GM10248 (cell line): ENCODE measurements at regions not wholly inside any gene's neighbourhood (a gene's known extent, or its start where the extent isn't known, plus 50 kb on each side); places are given as distances from the start of the nearest gene placed in this dataset.

Source experiments
- CTCF ChIA-PET: fragments of 300-600 bp; sonication (Branson Sonifier 250); formaldehyde crosslinking; extraction: SDS; loops from one replicate; lab custom pipeline; 2021; ENCODE audit warnings: antibody characterized with exemption; lab: Yijun Ruan, JAX
- POLR2A ChIA-PET: fragments of 350-650 bp; sonication (Branson Sonifier 250); formaldehyde crosslinking; extraction: SDS; loops from one replicate; lab custom pipeline; 2020; ENCODE audit warnings: antibody characterized with exemption; lab: Yijun Ruan, JAX
- DNase-seq: peaks from one replicate; pipeline ENCODE4 v3.0.0; 2012; ENCODE audit errors: extremely low spot score
- CTCF ChIP-seq: IDR thresholded peaks from 2 replicates; pipeline ENCODE4 v1.5.1; 2012; ENCODE audit warnings: mild to moderate bottlenecking, low read depth; ENCODE audit errors: extremely low read depth, missing control alignments, control extremely low read depth

- CTCF ChIA-PET: interaction anchor here (1.1 to 1.3 kb wide), 4 partner anchors 9 to 1515 kb away, joined by 3 to 5 read pairs (median 4); no protein-coding TSS in a partner anchor
- peak; percentile 59 for TF ChIP-seq CTCF
- DNase-seq: peak; percentile 43
- POLR2A ChIA-PET: no interaction called here
Observed at GRCh38 chr5:155616779-155617392, 603.3 kb downstream of the KIF4B start.

GRCh38 chr5:155619688-155620087 lies 606.1 kb downstream of the KIF4B start:
- ChIA-PET CTCF (interaction anchor here (0.7 to 1.4 kb wide), 2 partner anchors 9 to 10 kb away, joined by 3 read pairs; no protein-coding TSS in a partner anchor), POLR2A (no interaction called here)
- TF ChIP-seq CTCF: no peak
- no peak for DNase-seq

- ChIA-PET CTCF (interaction anchor here (1.4 kb wide), 1 partner anchor 9 kb away, joined by 3 read pairs; no protein-coding TSS in a partner anchor), POLR2A (no interaction called here)
- DNase-seq: no peak
- no peak for TF ChIP-seq CTCF
Observed at GRCh38 chr5:155620821-155621410, 607.4 kb downstream of the KIF4B start.

GRCh38 chr5:155624597-155625241 lies 611.2 kb downstream of the KIF4B start:
- TF ChIP-seq CTCF: no peak
- DNase-seq: no peak
- ChIA-PET CTCF (interaction anchor here (1.2 kb wide), 1 partner anchor 9 kb away, joined by 3 read pairs; no protein-coding TSS in a partner anchor), POLR2A (no interaction called here)

- ChIA-PET POLR2A (no interaction called here), CTCF (no interaction called here)
- no peak for TF ChIP-seq CTCF
- no peak for DNase-seq
Observed at GRCh38 chr5:155625315-155625714, 611.8 kb downstream of the KIF4B start.

- CTCF ChIA-PET: interaction anchor here (0.8 kb wide), 1 partner anchor 9 kb away, joined by 3 read pairs; no protein-coding TSS in a partner anchor
- POLR2A ChIA-PET: no interaction called here
- DNase-seq: no peak
- no peak for TF ChIP-seq CTCF
Observed at GRCh38 chr5:155625897-155626543, 612.5 kb downstream of the KIF4B start.
